Loucy (cell line): ENCODE measurements at regions not wholly inside any gene's neighbourhood (a gene's known extent, or its start where the extent isn't known, plus 50 kb on each side); places are given as distances from the start of the nearest gene placed in this dataset.

Experiments
- H2AFZ ChIP-seq: fragments of 200-600 bp; sonication (generic); 2 replicates; pipeline ENCODE4 v1.6.0; 2016; ENCODE audit warnings: antibody characterized with exemption, mild to moderate bottlenecking, low read length, moderate library complexity
- H3F3A ChIP-seq: fragments of 200-600 bp; 2 replicates; pipeline ENCODE4 v1.6.0; 2016; ENCODE audit warnings: antibody characterized with exemption, low read depth, mild to moderate bottlenecking
- H3K27me3 ChIP-seq: fragments of 200-600 bp; sonication (generic); 2 replicates; pipeline ENCODE4 v1.6.1; 2014; ENCODE audit warnings: low read length, mild to moderate bottlenecking; ENCODE audit not compliant: insufficient read depth, poor library complexity, severe bottlenecking
- H3K36me3 ChIP-seq: fragments of 200-600 bp; sonication (generic); 2 replicates; pipeline ENCODE4 v1.6.1; 2016; ENCODE audit warnings: low read length; ENCODE audit not compliant: insufficient read depth
- H3K4me1 ChIP-seq: fragments of 200-600 bp; sonication (generic); 2 replicates; pipeline ENCODE4 v1.5.1; 2014; ENCODE audit warnings: low read length, mild to moderate bottlenecking; ENCODE audit not compliant: insufficient read depth, poor library complexity, severe bottlenecking
- H3K4me2 ChIP-seq: fragments of 200-600 bp; sonication (generic); 2 replicates; pipeline ENCODE4 v1.6.0; 2014; ENCODE audit warnings: antibody characterized with exemption, low read length, low read depth, mild to moderate bottlenecking; ENCODE audit not compliant: poor library complexity, severe bottlenecking
- H3K4me3 ChIP-seq: fragments of 200-600 bp; sonication (generic); 2 replicates; pipeline ENCODE4 v1.5.1; 2014; ENCODE audit warnings: low read length, mild to moderate bottlenecking, mixed read lengths; ENCODE audit not compliant: poor library complexity, severe bottlenecking
- H3K79me2 ChIP-seq: fragments of 200-600 bp; sonication (generic); 2 replicates; pipeline ENCODE4 v1.6.1; 2014; ENCODE audit warnings: low read length; ENCODE audit not compliant: insufficient read depth
- H3K9ac ChIP-seq: fragments of 200-600 bp; sonication (generic); 2 replicates; pipeline ENCODE4 v1.6.0; 2014; ENCODE audit warnings: mild to moderate bottlenecking, low read depth, low read length, moderate library complexity; ENCODE audit not compliant: poor library complexity, severe bottlenecking
- H3K9me2 ChIP-seq: fragments of 200-600 bp; sonication (generic); replicated peaks from 2 replicates; pipeline ENCODE4 v1.6.1; 2016; ENCODE audit warnings: low read depth, low read length, mixed read lengths
- H3K9me3 ChIP-seq: fragments of 200-600 bp; sonication (generic); 2 replicates; pipeline ENCODE4 v1.6.1; 2014; ENCODE audit warnings: mild to moderate bottlenecking, antibody characterized with exemption, low read length, low read depth; ENCODE audit not compliant: insufficient read depth
- H4K20me1 ChIP-seq: fragments of 200-600 bp; sonication (generic); 2 replicates; pipeline ENCODE4 v1.6.0; 2014; ENCODE audit warnings: antibody characterized with exemption, low read length, mild to moderate bottlenecking; ENCODE audit not compliant: insufficient read depth, poor library complexity, severe bottlenecking
- EZH2phosphoT487 ChIP-seq: fragments of 200-600 bp; IDR thresholded peaks from 2 replicates; pipeline ENCODE4 v1.6.1; 2018; ENCODE audit warnings: antibody characterized with exemption, mild to moderate bottlenecking, moderate library complexity, borderline replicate concordance
- TF ChIP-seq, protein P1 (sequence below): fragments of 200-600 bp; sonication (generic); conservative IDR thresholded peaks from 2 replicates; pipeline ENCODE4 v1.5.1; 2014; ENCODE audit warnings: mild to moderate bottlenecking, antibody characterized with exemption, low read length

DNA sequence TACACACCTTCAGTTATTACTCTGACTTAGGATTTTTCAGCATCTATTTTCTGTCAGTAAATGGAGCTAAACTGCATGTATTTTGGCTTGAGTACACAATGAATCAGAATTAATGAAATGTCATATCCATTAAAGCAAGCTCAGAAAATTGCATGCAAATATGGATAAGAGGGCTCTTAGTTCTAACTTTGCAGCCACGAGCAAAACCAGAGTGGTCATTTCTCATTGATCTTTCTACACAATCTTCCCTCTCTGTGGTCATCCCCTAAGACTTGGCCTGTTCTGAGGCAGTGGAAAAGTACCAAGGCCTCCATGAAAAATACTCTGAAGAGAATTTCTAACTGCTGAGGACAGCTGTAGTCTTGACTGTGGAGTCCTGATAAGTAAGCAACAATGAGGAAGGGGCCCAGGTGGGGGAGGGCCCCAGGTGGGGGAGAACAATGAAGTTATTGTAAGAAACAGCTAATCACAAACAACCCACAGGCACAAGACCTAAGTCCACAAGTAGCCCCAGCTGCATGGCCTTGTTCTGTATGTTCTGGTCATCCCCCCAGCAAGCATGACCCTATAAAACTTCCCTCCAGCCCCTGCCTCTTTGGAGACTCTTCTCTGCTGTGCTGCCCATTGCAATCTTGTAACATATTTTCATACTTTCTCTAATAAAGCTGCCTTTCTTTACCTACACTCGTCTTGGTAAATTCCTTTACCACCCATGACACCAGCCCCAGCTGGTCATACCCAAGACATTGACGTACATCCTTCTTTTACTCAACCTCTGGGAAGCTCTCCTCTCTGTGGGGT lies 230.3 kb downstream of the TDRD15 start:
- no peak overlapping the region for H3K9ac ChIP-seq
- H3K27me3 ChIP-seq: no peaks in the 10 kb centered on the region
- H3K4me1 ChIP-seq: no peaks in the 10 kb centered on the region
- TF ChIP-seq EZH2phosphoT487: no peak
- TF ChIP-seq, protein P1, sequence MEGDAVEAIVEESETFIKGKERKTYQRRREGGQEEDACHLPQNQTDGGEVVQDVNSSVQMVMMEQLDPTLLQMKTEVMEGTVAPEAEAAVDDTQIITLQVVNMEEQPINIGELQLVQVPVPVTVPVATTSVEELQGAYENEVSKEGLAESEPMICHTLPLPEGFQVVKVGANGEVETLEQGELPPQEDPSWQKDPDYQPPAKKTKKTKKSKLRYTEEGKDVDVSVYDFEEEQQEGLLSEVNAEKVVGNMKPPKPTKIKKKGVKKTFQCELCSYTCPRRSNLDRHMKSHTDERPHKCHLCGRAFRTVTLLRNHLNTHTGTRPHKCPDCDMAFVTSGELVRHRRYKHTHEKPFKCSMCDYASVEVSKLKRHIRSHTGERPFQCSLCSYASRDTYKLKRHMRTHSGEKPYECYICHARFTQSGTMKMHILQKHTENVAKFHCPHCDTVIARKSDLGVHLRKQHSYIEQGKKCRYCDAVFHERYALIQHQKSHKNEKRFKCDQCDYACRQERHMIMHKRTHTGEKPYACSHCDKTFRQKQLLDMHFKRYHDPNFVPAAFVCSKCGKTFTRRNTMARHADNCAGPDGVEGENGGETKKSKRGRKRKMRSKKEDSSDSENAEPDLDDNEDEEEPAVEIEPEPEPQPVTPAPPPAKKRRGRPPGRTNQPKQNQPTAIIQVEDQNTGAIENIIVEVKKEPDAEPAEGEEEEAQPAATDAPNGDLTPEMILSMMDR: no peak
- H3K36me3 ChIP-seq: no peaks in the 10 kb centered on the region
- H2AFZ ChIP-seq: no peak overlapping the region
- no peaks in the 10 kb centered on the region for H3K79me2 ChIP-seq
- no peaks in the 10 kb centered on the region for H3F3A ChIP-seq
- H3K4me3 ChIP-seq: no peak overlapping the region
- no peaks in the 10 kb centered on the region for H4K20me1 ChIP-seq
- H3K9me2 ChIP-seq: no peaks in the 10 kb centered on the region
- H3K4me2 ChIP-seq: no peak overlapping the region
- H3K9me3 ChIP-seq: no peaks in the 10 kb centered on the region; the same call in 1 of the 2 replicates

DNA sequence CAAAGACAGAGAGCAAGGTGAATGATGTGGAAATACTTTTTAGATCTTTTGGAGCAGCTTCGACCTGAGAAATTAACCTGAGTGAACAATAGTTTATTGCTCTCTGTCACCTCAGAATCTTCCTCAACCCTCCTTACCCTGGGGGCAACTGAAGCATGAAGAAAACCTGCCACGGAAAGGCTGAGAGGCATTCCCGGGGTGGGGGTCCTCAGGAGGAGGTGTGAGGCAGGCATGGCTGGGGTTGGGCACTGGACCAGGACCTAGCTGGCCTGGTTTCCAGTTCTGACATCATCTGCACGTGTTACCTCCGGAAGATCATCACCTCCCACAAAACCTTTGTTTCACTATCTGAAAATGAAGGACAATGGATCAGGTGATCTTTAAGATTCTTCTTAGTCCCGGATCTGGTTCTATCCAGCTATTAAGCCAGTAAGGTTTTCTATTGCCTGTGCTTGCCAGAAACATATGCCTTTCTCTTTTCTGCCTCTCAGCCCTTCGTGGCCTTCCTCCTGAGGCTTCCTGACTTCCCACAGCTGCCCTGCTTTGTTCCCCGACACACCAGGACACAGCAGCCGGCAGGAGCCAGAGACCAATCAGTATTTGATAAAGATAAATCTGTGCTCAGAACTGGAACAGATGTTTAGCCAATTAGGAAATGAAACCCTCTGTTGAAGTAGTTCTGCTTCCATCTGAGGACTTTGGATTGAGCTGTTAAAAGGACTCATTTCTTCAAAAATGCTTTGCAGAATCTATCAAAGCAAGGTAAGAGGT lies 232.5 kb downstream of the TDRD15 start:
- no peak overlapping the region for H3K9ac ChIP-seq
- H3K36me3 ChIP-seq: no peaks in the 10 kb centered on the region
- no peaks in the 10 kb centered on the region for H3K9me2 ChIP-seq
- no peaks in the 10 kb centered on the region for H4K20me1 ChIP-seq
- H3K79me2 ChIP-seq: no peaks in the 10 kb centered on the region
- H3K4me2 ChIP-seq: no peak overlapping the region
- TF ChIP-seq EZH2phosphoT487: no peak
- TF ChIP-seq, protein P1: no peak
- H3K27me3 ChIP-seq: no peaks in the 10 kb centered on the region
- no peaks in the 10 kb centered on the region; the same call in 1 of the 2 replicates for H3K9me3 ChIP-seq
- no peaks in the 10 kb centered on the region for H3K4me1 ChIP-seq
- H2AFZ ChIP-seq: no peak overlapping the region
- H3K4me3 ChIP-seq: no peak overlapping the region
- H3F3A ChIP-seq: no peaks in the 10 kb centered on the region

DNA sequence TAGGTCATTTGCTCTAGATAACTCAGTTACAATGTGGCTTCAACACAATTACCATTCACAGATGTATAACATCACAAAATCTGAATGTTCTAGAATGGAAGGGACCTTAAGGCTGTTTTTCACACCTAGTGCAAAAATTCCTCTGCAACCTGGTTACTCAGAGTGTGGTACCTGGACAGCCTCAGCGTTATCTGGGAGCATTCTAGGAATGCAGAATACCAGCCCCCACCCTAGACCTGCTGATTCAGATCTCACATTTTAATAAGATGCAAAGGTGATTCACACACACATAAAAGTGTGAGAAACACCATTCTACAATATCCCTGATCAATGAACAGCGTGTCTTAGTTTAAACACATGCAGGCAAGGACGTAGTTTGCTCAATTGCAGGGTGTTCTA lies 233.1 kb downstream of the TDRD15 start:
- H3K27me3 ChIP-seq: no peaks in the 10 kb centered on the region
- H3K9me3 ChIP-seq: no peaks in the 10 kb centered on the region; the same call in 1 of the 2 replicates
- H3K9ac ChIP-seq: no peak overlapping the region
- no peaks in the 10 kb centered on the region for H3F3A ChIP-seq
- no peaks in the 10 kb centered on the region for H3K9me2 ChIP-seq
- no peak overlapping the region for H3K4me3 ChIP-seq
- H4K20me1 ChIP-seq: no peaks in the 10 kb centered on the region
- H2AFZ ChIP-seq: no peak overlapping the region
- H3K79me2 ChIP-seq: no peaks in the 10 kb centered on the region
- TF ChIP-seq, protein P1: no peak
- TF ChIP-seq EZH2phosphoT487: no peak
- no peak overlapping the region for H3K4me2 ChIP-seq
- no peaks in the 10 kb centered on the region for H3K4me1 ChIP-seq
- H3K36me3 ChIP-seq: no peaks in the 10 kb centered on the region
